IMR-90 (cell line): ENCODE measurements at regions not wholly inside any gene's neighbourhood (a gene's known extent, or its start where the extent isn't known, plus 50 kb on each side); places are given as distances from the start of the nearest gene placed in this dataset.

Experiments
- ATAC-seq: fragments of 200-7000 bp; cut with Tn5 transposase; 2 replicates; pipeline ENCODE4 v1.9.1; 2020; ENCODE audit warnings: low read depth, mild to moderate bottlenecking, moderate library complexity
- BruUV-seq: library from RNA; stranded (reverse); fragments of 400-500 nt; replicated peaks from 2 replicates; lab custom pipeline; 2021; lab: Mats Ljungman, UMichigan
- CTCF ChIA-PET: fragments of 300-600 bp; formaldehyde crosslinking; extraction: SDS; loops from one replicate; lab custom pipeline; 2021; ENCODE audit warnings: antibody characterized with exemption; lab: Yijun Ruan, JAX
- POLR2A ChIA-PET: fragments of 300-600 bp; sonication (Branson Sonifier 250); formaldehyde crosslinking; loops from one replicate; lab custom pipeline; 2022; ENCODE audit warnings: antibody characterized with exemption; ENCODE audit not compliant: unreplicated experiment; lab: Charles Lee
- DNase-seq: peaks from one replicate; pipeline ENCODE4 v3.0.0; 2013
- H2AFZ ChIP-seq: replicated peaks from 2 replicates; pipeline ENCODE3; 2013; ENCODE audit warnings: low read length, mild to moderate bottlenecking; ENCODE audit not compliant: poor library complexity
- H2AK5ac ChIP-seq: 2 replicates; pipeline ENCODE4 v1.6.1; 2013; ENCODE audit warnings: low read depth, low read length, inconsistent platforms
- H2AK9ac ChIP-seq: replicated peaks from 2 replicates; pipeline ENCODE3; 2013; ENCODE audit warnings: mild to moderate bottlenecking, low read depth, low read length, moderate library complexity; ENCODE audit not compliant: poor library complexity
- H2BK120ac ChIP-seq: 2 replicates; pipeline ENCODE4 v1.6.1; 2013; ENCODE audit warnings: low read depth, low read length, inconsistent platforms
- H2BK15ac ChIP-seq: 3 replicates; pipeline ENCODE4 v1.6.1; 2013; ENCODE audit warnings: low read depth, low read length, inconsistent platforms
- H2BK20ac ChIP-seq: 2 replicates; pipeline ENCODE4 v1.6.1; 2013; ENCODE audit warnings: low read depth, mild to moderate bottlenecking, inconsistent platforms, low read length, moderate library complexity
- H2BK5ac ChIP-seq: 2 replicates; pipeline ENCODE4 v1.6.1; 2013; ENCODE audit warnings: mild to moderate bottlenecking, low read depth, low read length, inconsistent platforms; ENCODE audit not compliant: poor library complexity, severe bottlenecking
- H3K14ac ChIP-seq: replicated peaks from 2 replicates; pipeline ENCODE4 v1.6.1; 2013; ENCODE audit warnings: low read depth, low read length, inconsistent platforms
- H3K18ac ChIP-seq: 2 replicates; pipeline ENCODE4 v1.6.1; 2013; ENCODE audit warnings: low read depth, low read length, control low read depth
- H3K23ac ChIP-seq: 2 replicates; pipeline ENCODE4 v1.6.1; 2013; ENCODE audit warnings: low read depth, low read length, inconsistent platforms
- H3K27ac ChIP-seq: 2 replicates; pipeline ENCODE4 v1.5.1; 2013; ENCODE audit warnings: mild to moderate bottlenecking, control low read depth, low read length; ENCODE audit not compliant: insufficient read depth
- H3K27me3 ChIP-seq: 2 replicates; pipeline ENCODE4 v1.6.1; 2013; ENCODE audit warnings: low read length; ENCODE audit not compliant: control insufficient read depth, insufficient read depth
- H3K36me3 ChIP-seq: 2 replicates; pipeline ENCODE4 v1.6.1; 2013; ENCODE audit warnings: low read length, mixed read lengths; ENCODE audit not compliant: control insufficient read depth, insufficient read depth
- H3K4ac ChIP-seq: 2 replicates; pipeline ENCODE4 v1.6.1; 2013; ENCODE audit warnings: low read depth, low read length, inconsistent platforms
- H3K4me1 ChIP-seq: 2 replicates; pipeline ENCODE4 v1.6.1; 2013; ENCODE audit warnings: low read length, mixed read lengths; ENCODE audit not compliant: control insufficient read depth, insufficient read depth
- H3K4me2 ChIP-seq: 2 replicates; pipeline ENCODE4 v1.6.1; 2013; ENCODE audit warnings: low read depth, mild to moderate bottlenecking, control low read depth, low read length, moderate library complexity
- H3K4me3 ChIP-seq: 2 replicates; pipeline ENCODE4 v1.5.1; 2013; ENCODE audit warnings: low read depth, mild to moderate bottlenecking, control low read depth, low read length, moderate library complexity; ENCODE audit not compliant: insufficient read depth
- H3K56ac ChIP-seq: 2 replicates; pipeline ENCODE4 v1.6.1; 2013; ENCODE audit warnings: low read length, inconsistent platforms; ENCODE audit not compliant: insufficient read depth; ENCODE audit errors: extremely low read depth
- H3K79me1 ChIP-seq, 2 experiments: 2 replicates each; pipeline ENCODE4 v1.6.1; 2013; ENCODE audit warnings: low read length in 2 of 2, inconsistent platforms in 1 of 2, low read depth in 1 of 2
- H3K9ac ChIP-seq: 2 replicates; pipeline ENCODE4 v1.6.1; 2013; ENCODE audit warnings: low read depth, low read length, control low read depth
- H3K9me1 ChIP-seq: 2 replicates; pipeline ENCODE4 v1.6.1; 2013; ENCODE audit warnings: low read length, inconsistent platforms; ENCODE audit not compliant: insufficient read depth
- H3K9me3 ChIP-seq: 2 replicates; pipeline ENCODE4 v1.6.1; 2013; ENCODE audit warnings: low read length; ENCODE audit not compliant: control insufficient read depth, insufficient read depth
- H4K20me1 ChIP-seq: 2 replicates; pipeline ENCODE4 v1.6.1; 2013; ENCODE audit warnings: low read length, inconsistent platforms; ENCODE audit not compliant: insufficient read depth
- H4K5ac ChIP-seq: 2 replicates; pipeline ENCODE4 v1.6.1; 2013; ENCODE audit warnings: mild to moderate bottlenecking, low read depth, low read length, control low read depth
- H4K8ac ChIP-seq, 2 experiments: 2 replicates each; pipeline ENCODE4 v1.6.1; 2013; ENCODE audit warnings: low read depth in 2 of 2, low read length in 2 of 2, control low read depth in 1 of 2, inconsistent platforms in 1 of 2
- H4K91ac ChIP-seq: 2 replicates; pipeline ENCODE4 v1.6.1; 2013; ENCODE audit warnings: low read depth, low read length, inconsistent platforms; ENCODE audit not compliant: insufficient read depth
- BHLHE40 ChIP-seq: fragments of 150-350 bp; IDR thresholded peaks from 2 replicates; pipeline ENCODE4 v1.6.1; 2016; ENCODE audit warnings: mild to moderate bottlenecking, low read depth, low read length
- CEBPB ChIP-seq: IDR thresholded peaks from 2 replicates; pipeline ENCODE4 v1.6.1; 2012; ENCODE audit warnings: low read depth, low read length, improper control_type of control experiment
- CTCF ChIP-seq: conservative IDR thresholded peaks from 2 replicates; pipeline ENCODE4 v1.5.1; 2012; ENCODE audit warnings: mild to moderate bottlenecking, low read depth, low read length, improper control_type of control experiment
- ELK1 ChIP-seq: fragments of 150-350 bp; IDR thresholded peaks from 2 replicates; pipeline ENCODE4 v1.6.1; 2016; ENCODE audit warnings: low read depth, mild to moderate bottlenecking, low read length, moderate library complexity, borderline replicate concordance
- FOS ChIP-seq: fragments of 150-350 bp; IDR thresholded peaks from 2 replicates; pipeline ENCODE4 v1.6.1; 2016; ENCODE audit warnings: low read depth, low read length
- MXI1 ChIP-seq: IDR thresholded peaks from 2 replicates; pipeline ENCODE4 v1.6.1; 2012; ENCODE audit warnings: low read depth, mild to moderate bottlenecking, low read length, moderate library complexity, borderline replicate concordance
- NFE2L2 ChIP-seq: fragments of 150-350 bp; IDR thresholded peaks from 2 replicates; pipeline ENCODE4 v1.6.1; 2016; ENCODE audit warnings: low read depth, mild to moderate bottlenecking, low read length
- POLR2A ChIP-seq: IDR thresholded peaks from 2 replicates; pipeline ENCODE4 v1.6.1; 2012; ENCODE audit warnings: mild to moderate bottlenecking, low read depth, low read length
- RAD21 ChIP-seq: IDR thresholded peaks from 2 replicates; pipeline ENCODE4 v1.6.1; 2012; ENCODE audit warnings: low read length, improper control_type of control experiment
- RCOR1 ChIP-seq: IDR thresholded peaks from 2 replicates; pipeline ENCODE4 v1.6.1; 2012; ENCODE audit warnings: mild to moderate bottlenecking, low read length, improper control_type of control experiment; ENCODE audit not compliant: insufficient replicate concordance
- SMC3 ChIP-seq: fragments of 150-350 bp; IDR thresholded peaks from 2 replicates; pipeline ENCODE4 v1.6.1; 2016; ENCODE audit warnings: low read depth, mild to moderate bottlenecking, antibody characterized with exemption, low read length, moderate library complexity
- WGBS, 2 experiments: methylation state at CpG; one replicate each; pipeline versions ENCODE4 v1.1.5 to v1.1.7; 2013; ENCODE audit warnings: missing lambda C conversion rate in 2 of 2; ENCODE audit not compliant: insufficient read length in 1 of 2; ENCODE audit errors: extremely low coverage in 2 of 2; 5-methylcytosine and 5-hydroxymethylcytosine counted together
- dilution Hi-C: fragments of 300-500 bp; cut with HindIII; formaldehyde crosslinking; loops from one replicate; pipeline ENCODE4 v1.14.3; 2018; ENCODE audit warnings: low sequenced_read_pairs; ENCODE audit not compliant: unreplicated experiment
- in situ Hi-C: fragments of 300-500 bp; cut with MboI; formaldehyde crosslinking; loops from 3 replicates; pipeline ENCODE4 v1.14.3; 2019; ENCODE audit warnings: low sequenced_read_pairs, inconsistent platforms, mixed read lengths
- intact Hi-C: fragments of 100-400 bp; cut with micrococcal nuclease; formaldehyde crosslinking; loops from 2 replicates; pipeline ENCODE4 v1.10.0; 2022

DNA sequence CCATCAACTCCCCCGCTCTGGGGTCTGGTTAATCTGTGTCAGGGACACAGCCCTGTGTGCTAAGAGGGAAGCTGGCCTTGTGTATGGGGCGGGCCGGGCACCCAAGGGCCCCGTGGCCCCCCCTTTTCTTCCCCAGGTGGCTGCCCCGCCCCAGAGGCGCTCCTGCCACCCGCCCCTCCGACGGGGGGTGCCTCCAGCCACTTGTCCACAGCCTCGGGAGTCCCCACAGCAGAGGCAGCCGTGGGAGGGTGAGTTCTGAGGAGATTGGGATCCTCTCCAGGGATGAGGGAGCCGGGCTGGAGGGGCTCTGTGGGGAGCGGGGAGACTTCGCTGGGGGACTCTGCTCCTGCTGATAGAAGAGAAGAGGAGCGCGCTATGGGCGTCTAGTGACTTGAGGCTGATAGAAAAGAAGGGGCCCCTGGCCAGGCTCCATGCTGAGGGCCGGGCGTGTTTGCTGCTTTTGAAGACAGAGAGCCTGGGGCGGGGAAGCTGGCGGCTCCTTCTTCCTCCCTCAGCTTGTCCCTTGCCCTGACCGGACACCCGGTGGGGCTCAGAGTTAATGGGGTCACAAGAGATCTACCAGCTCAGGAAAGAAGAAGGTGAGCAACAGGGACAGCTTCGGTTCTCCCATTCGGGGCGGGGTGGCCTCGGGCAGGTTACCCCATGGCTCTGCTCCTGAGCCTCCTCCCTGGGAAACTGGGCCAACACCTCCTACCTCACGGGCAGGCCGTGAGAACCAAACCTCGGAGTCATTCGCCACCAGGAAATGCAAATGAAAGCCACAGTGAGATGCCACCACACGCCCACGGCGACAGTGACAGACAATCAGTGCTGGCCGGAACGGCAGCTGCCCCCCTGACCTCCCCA, 89.4 kb upstream of the TAF1B start:
- peak overlapping the region; percentile 23; the same call in 1 of the 3 replicates for H2BK15ac ChIP-seq
- peak overlapping the region; percentile 62 for H2BK5ac ChIP-seq
- DNase-seq (no peak), ATAC-seq (no peak)
- peak overlapping the region; percentile 31; the same call in 1 of the 2 replicates for H3K23ac ChIP-seq
- peak overlapping the region; percentile 86 for H2BK120ac ChIP-seq
- no peaks in the 10 kb centered on the region for H3K79me1 ChIP-seq
- ChIA-PET POLR2A (no interaction called here), CTCF (interaction anchor here (1.2 kb wide), 1 partner anchor 10 kb away, joined by 3 read pairs; no protein-coding TSS in a partner anchor)
- dilution Hi-C loops (no loop called here), intact Hi-C loops (no loop called here), in situ Hi-C loops (no loop called here)
- peak overlapping the region; percentile 16; the same call in 1 of the 2 replicates for H2BK20ac ChIP-seq
- H3K27ac ChIP-seq = no peak overlapping the region; the same call in 1 of the 2 replicates
- H3K4me3 ChIP-seq = no peak overlapping the region
- peak overlapping the region; percentile 65 for H4K91ac ChIP-seq
- peak overlapping the region; percentile 34 to 86; a peak in 3 of 4 replicates for H4K8ac ChIP-seq
- peaks cover 16% of the 10 kb centered on the region for H3K4me1 ChIP-seq
- no peak overlapping the region for H3K4me2 ChIP-seq
- H3K27me3 ChIP-seq = peaks cover 11% of the 10 kb centered on the region
- no TSS peak for BruUV-seq
- peak overlapping the region; percentile 40 for H3K14ac ChIP-seq
- no peaks in the 10 kb centered on the region for H3K9me3 ChIP-seq
- H4K20me1 ChIP-seq = no peaks in the 10 kb centered on the region
- 0 out of 2 replicates have a peak overlapping the region, but pooled peaks have one; percentile 14 for H3K9ac ChIP-seq
- peak overlapping the region; percentile 56 for H2AK5ac ChIP-seq
- 72% methylated on average over 9 of the region's 36 CpGs; no CpG with 5 or more reads in 1 of the 2 experiments for WGBS, 2 experiments
- no peaks in the 10 kb centered on the region for H3K36me3 ChIP-seq
- peak overlapping the region; percentile 99 for H2AK9ac ChIP-seq
- no peak overlapping the region for H3K56ac ChIP-seq
- peaks cover 2% of the 10 kb centered on the region; the same call in 1 of the 2 replicates for H3K9me1 ChIP-seq
- H2AFZ ChIP-seq = peak overlapping the region; percentile 95
- no peak for TF ChIP-seq FOS
- TF ChIP-seq BHLHE40 = no peak
- no peak for TF ChIP-seq MXI1
- TF ChIP-seq ELK1 = no peak
- no peak for TF ChIP-seq RAD21
- TF ChIP-seq SMC3 = no peak
- no peak for TF ChIP-seq NFE2L2
- TF ChIP-seq POLR2A = no peak
- no peak for TF ChIP-seq CTCF
- no peak for TF ChIP-seq CEBPB
- no peak for TF ChIP-seq RCOR1
- peak overlapping the region; percentile 50 for H4K5ac ChIP-seq
- peak overlapping the region; percentile 62; the same call in 1 of the 2 replicates for H3K18ac ChIP-seq
- peak overlapping the region; percentile 44 for H3K4ac ChIP-seq
